ENCODE measurements at regions not wholly inside any gene's neighbourhood (a gene's known extent, or its start where the extent isn't known, plus 50 kb on each side); places are given as distances from the start of the nearest gene placed in this dataset.

DNA sequence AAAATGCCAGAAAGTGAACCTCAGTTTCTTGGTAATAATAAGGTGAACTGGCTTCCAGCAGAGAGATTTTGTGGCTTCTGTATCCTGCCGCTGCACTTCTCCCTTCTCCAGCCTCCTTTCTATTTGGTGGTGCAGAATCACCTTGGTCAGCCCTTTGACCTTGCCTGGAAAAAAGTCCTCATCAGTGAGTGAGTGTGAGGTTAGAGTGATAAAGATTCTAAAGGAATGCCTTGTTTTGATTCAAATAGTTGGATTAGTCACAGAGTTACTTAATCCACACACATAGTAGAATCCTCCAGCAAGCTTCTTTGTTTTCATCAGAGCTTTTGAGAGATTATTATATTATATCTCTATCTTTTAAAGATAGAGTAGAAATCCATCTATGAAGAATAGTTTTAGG, 140.9 kb downstream of the KCNRG start:
- H2AK5ac ChIP-seq (ENCODE audit: insufficient read length, low read length) = no peak overlapping the region
- no peaks in the 10 kb centered on the region for H3K9me3 ChIP-seq (ENCODE audit: control insufficient read depth, low read depth, low read length)
- H3K4me1 Mint-ChIP-seq = peaks cover 5 to 7% of the 10 kb centered on the region in 2 experiments
- H3K79me1 ChIP-seq (ENCODE audit: insufficient read depth, low read depth, low read length, poor library complexity, severe bottlenecking) = no peaks in the 10 kb centered on the region
- no peak overlapping the region for H3K14ac ChIP-seq (ENCODE audit: insufficient read depth, low read length)
- no peak overlapping the region for H3K27ac Mint-ChIP-seq
- H3K27me3 Mint-ChIP-seq (ENCODE audit: low read depth) = peaks cover 4% of the 10 kb centered on the region; the same call in 1 of the 2 replicates
- H3K4ac ChIP-seq (ENCODE audit: low read depth, low read length) = no peak overlapping the region
- H3K36me3 Mint-ChIP-seq (ENCODE audit: insufficient read depth in 1 of 3, low read depth in 3 of 3) = no peaks in the 10 kb centered on the region
- no CpG with 5 or more reads among the region's 1 CpG for WGBS (ENCODE audit: extremely low coverage, insufficient read length, low lambda C conversion rate)
- no peak overlapping the region for H2BK20ac ChIP-seq (ENCODE audit: low read depth, low read length, poor library complexity, severe bottlenecking)
- no peak overlapping the region for H3K18ac ChIP-seq (ENCODE audit: insufficient read length, low read depth, low read length)
- H2AFZ ChIP-seq (ENCODE audit: low read length) = no peak overlapping the region
- H3K23ac ChIP-seq (ENCODE audit: insufficient read length, low read depth, low read length) = no peak overlapping the region
- no peak overlapping the region for H3K4me2 ChIP-seq (ENCODE audit: insufficient read depth, insufficient read length, low read length)
- H2BK12ac ChIP-seq (ENCODE audit: insufficient read length, low read depth, low read length) = no peak overlapping the region
- H3T11ph ChIP-seq (ENCODE audit: low read length) = no peak overlapping the region
- no peaks in the 10 kb centered on the region for H3K9me3 Mint-ChIP-seq
- H2BK120ac ChIP-seq (ENCODE audit: low read depth, low read length, poor library complexity, severe bottlenecking) = no peak overlapping the region
- TF ChIP-seq, protein P1, sequence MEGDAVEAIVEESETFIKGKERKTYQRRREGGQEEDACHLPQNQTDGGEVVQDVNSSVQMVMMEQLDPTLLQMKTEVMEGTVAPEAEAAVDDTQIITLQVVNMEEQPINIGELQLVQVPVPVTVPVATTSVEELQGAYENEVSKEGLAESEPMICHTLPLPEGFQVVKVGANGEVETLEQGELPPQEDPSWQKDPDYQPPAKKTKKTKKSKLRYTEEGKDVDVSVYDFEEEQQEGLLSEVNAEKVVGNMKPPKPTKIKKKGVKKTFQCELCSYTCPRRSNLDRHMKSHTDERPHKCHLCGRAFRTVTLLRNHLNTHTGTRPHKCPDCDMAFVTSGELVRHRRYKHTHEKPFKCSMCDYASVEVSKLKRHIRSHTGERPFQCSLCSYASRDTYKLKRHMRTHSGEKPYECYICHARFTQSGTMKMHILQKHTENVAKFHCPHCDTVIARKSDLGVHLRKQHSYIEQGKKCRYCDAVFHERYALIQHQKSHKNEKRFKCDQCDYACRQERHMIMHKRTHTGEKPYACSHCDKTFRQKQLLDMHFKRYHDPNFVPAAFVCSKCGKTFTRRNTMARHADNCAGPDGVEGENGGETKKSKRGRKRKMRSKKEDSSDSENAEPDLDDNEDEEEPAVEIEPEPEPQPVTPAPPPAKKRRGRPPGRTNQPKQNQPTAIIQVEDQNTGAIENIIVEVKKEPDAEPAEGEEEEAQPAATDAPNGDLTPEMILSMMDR (conservative IDR thresholded peaks at IDR 0.05) = no peak
- H3K56ac ChIP-seq (ENCODE audit: insufficient read length, low read depth, low read length) = no peak overlapping the region
- no peaks in the 10 kb centered on the region for H4K20me1 ChIP-seq (ENCODE audit: control insufficient read depth, insufficient read depth, insufficient read length)
- no peak overlapping the region for H3K4me3 Mint-ChIP-seq
- H3K4me1 ChIP-seq (ENCODE audit: insufficient read depth, low read length) = no peaks in the 10 kb centered on the region
- no peaks in the 10 kb centered on the region for H3K79me2 ChIP-seq (ENCODE audit: insufficient read depth, low read length)
- no peak overlapping the region for H4K91ac ChIP-seq (ENCODE audit: insufficient read length, low read depth, low read length)
- no peaks in the 10 kb centered on the region for H3K27me3 ChIP-seq (ENCODE audit: insufficient read depth, low read length)
- H4K8ac ChIP-seq (replicated peaks; ENCODE audit: insufficient read length, low read depth, low read length) = no peak overlapping the region
- DNase-seq = no peak
- H3K27ac ChIP-seq (ENCODE audit: insufficient read length, low read depth, low read length) = no peak overlapping the region
- H2BK15ac ChIP-seq (ENCODE audit: low read depth, low read length) = no peak overlapping the region
- H2BK5ac ChIP-seq (ENCODE audit: insufficient read length, low read length) = no peak overlapping the region
- H4K5ac ChIP-seq (ENCODE audit: insufficient read length, low read depth, low read length) = no peak overlapping the region
- no peak overlapping the region for H3K9ac ChIP-seq (ENCODE audit: extremely low read depth, insufficient read length, low read length)
- H3K23me2 ChIP-seq (ENCODE audit: insufficient read length, low read depth, low read length, poor library complexity, severe bottlenecking) = no peaks in the 10 kb centered on the region

Measured in H9 (cell line).